Iris pigment epithelial cell (primary cell): ENCODE measurements at regions not wholly inside any gene's neighbourhood (a gene's known extent, or its start where the extent isn't known, plus 50 kb on each side); places are given as distances from the start of the nearest gene placed in this dataset.
A peak's percentile ranks its signal among the peaks of the same experiment; 100 is the strongest.
"Not testable (repeated sequence)": the region's sequence is repeated elsewhere in the genome, so short reads cannot be mapped to it uniquely, and the experiment has no call there.

Experiments used
- DNase-seq: peaks from one replicate; pipeline ENCODE4 v3.0.0-alpha.2; 2011; ENCODE audit warnings: low read depth

- DNase-seq: no peak
Measured at GRCh38 chr1:181202986-181203555, 114.6 kb downstream of the IER5 start.

- DNase-seq: no peak
Measured at GRCh38 chr1:181204530-181204929, 116.0 kb downstream of the IER5 start.

DNA sequence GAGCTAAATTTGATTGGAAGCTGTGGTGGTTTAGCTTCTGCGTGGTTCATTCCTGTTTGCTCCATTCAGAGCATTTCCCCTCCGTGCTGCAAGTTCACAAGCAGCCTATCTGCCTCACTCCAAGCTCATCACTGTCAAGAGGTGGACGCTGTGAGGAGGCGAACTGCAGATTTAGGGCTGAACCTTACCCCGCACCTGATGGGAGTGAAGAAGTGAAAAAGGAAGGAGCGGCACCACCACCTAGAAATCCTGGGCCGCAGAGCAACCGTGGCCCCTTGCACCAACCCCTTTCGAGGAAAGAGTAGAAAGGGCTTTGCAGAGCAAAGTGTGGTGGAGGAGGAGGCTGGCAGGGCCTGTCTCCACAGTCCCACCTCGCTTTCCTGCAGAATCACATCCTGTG, 117.4 kb downstream of the IER5 start:
- DNase-seq: no peak

GRCh38 chr1:181206513-181206912, 118.0 kb downstream of the IER5 start:
- DNase-seq: no peak

DNA sequence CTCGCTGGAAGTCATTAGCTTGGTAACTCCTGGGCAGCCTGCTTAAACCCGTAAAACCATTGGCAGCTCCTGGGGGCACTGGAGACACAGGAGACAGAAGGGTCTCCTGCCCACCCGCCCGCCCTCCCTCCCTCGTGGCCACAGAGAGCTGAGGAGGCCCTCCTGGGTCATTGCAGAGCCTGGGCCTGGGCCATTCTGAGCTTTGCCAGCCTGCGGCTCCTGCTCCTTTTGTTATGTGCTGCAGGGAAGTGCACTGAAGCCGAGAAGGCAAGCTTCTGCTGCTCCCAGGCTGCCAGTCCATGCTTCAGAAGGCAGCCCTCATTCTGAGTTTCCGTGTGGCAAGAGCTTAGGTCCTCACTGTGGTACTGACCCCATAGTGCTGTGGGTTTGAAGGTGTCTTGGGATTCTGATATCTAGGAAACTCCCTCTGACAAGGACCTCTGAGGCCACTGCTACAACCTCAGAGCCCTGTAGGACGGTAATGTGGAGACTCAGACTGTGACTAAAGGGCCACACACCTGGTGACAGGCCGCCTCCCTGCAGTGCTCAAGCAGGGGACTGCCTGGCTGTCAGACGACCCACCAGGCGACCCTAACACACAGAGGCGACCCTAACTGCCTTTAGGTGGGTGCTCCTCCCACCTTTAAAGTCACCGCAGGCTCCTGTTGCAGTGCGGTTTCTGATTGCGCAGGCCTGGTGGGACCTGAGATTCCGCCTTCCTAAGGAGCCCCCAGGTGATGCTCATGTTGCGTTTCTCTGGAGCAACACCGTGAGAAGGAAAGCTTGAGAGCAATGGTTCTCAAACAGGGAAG, 118.7 kb downstream of the IER5 start:
- no peak for DNase-seq

DNA sequence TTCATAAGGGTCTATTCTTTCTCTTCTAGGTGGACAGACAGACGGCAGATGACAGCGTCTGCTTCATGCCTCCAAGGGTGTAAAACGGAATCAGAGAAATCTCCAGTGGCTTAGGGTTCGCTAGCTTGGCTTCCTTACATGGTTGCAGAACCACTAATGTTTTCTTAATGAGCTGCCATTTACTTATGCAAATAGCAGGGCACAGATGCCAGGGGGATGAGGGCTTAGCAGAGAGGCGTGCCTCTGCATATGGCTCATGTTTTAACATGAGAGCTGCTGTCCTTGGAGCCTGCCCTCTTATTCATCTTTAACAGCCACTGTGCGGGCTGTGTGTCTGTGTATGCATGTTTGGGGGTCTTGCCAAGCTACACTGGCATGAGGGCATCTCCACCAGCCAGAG, 119.6 kb downstream of the IER5 start:
- DNase-seq: no peak

DNA sequence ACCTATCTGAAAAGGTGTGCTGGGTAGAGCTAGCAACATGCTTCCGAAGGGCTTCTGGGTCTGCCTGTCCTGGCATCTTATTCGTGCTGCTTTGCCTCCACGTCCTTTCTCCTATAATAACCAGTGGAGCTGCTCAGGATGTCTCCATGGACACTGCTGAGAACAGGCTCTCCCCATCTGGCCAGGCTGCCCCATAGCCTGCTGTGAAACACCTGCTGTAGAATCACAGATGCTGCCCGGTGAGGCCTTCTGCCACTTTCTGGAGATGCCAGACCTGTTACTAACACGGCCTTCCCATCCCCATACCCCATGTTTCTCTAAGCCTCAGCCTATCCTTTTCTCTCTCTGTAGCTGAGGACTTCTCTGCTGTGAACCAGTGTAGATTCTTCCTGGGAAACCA, 120.5 kb downstream of the IER5 start:
- DNase-seq: no peak

DNA sequence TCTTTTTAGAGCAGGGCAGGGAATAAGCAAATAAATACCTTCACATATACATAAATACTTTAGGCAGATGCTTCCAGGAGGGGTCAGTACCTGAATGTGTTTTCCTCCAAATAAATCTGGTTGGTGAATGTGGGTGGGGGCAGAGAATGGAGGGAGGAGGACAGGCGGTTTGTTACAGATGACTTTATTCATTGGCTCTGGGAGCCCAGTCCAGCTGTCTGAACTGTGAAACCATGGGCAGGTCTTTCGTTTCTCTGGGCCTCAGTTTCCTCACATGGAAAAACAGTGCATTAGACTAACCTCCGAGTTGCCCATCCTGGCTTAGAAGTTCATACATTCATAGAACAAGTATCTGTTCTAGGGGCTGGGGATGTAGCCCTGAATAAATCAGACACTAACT, 124.6 kb downstream of the IER5 start:
- DNase-seq: no peak

GRCh38 chr1:181216591-181216994, 128.1 kb downstream of the IER5 start:
- no peak for DNase-seq

DNA sequence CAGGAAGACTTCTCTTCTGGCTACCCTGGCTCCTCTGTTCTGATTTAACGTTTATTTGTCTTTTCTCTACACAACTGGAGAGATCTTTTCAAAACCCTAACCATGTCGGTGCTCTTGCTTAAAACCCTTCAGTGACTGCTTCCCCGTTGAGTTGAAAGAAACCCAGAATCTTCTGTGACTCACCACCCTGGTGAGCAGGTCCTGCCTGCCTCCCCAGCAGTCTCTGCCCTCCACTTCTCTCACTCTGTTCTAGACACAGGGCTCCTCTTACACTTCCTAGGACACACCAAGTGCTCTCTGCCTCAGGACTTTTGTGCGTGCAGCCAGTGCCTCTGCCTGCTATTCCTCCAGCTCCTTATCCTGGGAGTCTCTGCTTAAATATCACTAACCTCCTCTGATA, 131.4 kb downstream of the IER5 start:
- peak; percentile 14 for DNase-seq

GRCh38 chr1:181221078-181221477, 132.6 kb downstream of the IER5 start:
- no peak for DNase-seq

DNA sequence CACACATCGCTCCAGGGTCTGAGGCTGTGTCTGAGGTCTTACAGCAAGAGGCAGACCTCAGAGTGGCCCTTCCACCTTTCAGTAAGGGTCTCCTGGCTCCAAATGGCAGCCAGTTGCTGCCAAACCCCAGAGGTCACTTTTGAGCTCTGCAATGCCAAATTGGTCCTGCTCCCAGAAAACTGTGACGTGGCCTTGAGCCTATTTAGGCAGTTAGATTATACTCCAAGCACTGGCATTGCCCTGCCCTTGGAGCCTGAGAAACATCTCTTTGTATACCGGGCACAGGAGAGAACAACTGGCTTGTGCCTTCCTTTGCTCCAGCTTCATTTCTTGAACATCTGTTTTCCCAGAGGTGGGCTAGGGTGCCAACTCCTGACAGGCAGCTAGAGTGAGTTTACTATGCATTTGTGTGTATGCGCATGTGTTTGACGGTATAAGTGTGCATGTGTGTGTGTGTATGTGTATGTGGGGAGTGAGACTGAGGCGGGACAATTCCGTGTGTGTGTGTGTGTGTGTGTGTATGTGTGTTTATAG, 134.5 kb downstream of the IER5 start:
- DNase-seq: no peak

DNA sequence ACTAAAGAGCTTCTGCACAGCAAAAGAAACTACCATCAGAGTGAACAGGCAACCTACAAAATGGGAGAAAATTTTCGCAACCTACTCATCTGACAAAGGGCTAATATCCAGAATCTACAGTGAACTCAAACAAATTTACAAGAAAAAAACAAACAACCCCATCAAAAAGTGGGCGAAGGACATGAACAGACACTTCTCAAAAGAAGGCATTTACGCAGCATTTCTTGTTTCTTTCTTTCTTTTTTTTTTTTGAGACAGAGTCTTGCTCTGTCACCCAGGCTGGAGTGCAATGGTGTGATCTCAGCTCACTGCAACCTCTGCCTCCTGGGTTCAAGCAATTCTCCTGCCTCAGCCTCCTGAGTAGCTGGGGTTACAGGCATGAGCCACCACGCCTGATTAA, 138.2 kb downstream of the IER5 start:
- DNase-seq: not testable (repeated sequence)

DNA sequence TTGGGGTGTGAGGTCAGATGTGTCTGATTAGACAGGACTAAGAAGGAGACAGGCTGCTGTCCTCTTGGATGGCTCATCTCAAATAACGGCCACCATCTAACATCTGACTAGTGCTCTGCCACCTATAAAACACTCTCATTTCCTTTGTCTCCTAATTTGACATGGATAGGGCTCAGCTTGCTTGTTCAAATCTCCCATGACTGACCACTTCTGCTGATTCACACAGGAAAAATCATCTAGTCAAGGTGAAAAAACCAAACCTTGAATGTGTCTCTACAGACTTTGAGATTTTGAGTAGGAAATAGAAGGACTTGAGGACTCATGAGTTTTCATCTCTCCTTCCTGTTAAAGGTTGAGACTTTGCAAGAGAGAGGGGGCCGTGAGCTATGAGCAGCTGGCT, 150.6 kb downstream of the IER5 start:
- DNase-seq: no peak

DNA sequence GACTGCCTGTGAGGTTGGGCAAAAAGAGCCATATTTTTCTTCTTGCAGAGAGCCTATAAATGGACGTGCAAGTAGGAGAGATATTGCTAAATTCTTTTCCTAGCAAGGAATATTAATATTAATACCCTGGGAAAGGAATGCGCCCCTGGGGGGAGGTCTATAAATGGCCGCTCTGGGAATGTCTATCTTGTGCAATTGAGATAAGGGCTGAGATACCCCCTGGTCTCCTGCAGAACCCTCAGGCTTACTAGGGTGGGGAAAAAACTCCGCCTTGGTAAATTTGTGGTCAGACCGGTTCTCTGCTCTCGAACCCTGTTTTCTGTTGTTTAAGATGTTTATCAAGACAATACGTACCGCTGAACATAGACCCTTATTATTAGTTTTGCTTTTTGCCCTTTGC, 157.8 kb downstream of the IER5 start:
- not testable (repeated sequence) for DNase-seq

DNA sequence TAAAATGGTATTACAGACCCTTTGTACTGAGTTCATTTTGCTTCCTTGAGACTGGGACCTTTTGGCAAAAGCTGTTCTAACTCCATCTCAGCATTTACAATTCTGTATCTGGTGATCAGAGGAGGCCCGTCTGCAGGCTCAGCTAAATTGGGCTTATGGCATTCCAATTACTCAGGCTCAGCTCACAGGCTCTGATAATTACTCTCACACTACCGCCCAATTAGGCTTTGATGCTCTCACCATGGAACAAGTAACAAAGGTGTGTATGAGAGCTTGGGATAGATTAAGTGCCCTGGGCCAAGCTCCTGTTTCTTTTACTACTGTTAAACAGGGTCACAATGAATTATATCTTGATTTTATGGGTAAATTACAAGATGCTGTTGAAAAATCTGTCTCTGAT, 159.9 kb downstream of the IER5 start:
- DNase-seq: not testable (repeated sequence)

- no peak for DNase-seq
Measured at GRCh38 chr1:181249186-181249585, 160.7 kb downstream of the IER5 start.

GRCh38 chr1:181250038-181250437, 161.5 kb downstream of the IER5 start:
- no peak for DNase-seq

DNA sequence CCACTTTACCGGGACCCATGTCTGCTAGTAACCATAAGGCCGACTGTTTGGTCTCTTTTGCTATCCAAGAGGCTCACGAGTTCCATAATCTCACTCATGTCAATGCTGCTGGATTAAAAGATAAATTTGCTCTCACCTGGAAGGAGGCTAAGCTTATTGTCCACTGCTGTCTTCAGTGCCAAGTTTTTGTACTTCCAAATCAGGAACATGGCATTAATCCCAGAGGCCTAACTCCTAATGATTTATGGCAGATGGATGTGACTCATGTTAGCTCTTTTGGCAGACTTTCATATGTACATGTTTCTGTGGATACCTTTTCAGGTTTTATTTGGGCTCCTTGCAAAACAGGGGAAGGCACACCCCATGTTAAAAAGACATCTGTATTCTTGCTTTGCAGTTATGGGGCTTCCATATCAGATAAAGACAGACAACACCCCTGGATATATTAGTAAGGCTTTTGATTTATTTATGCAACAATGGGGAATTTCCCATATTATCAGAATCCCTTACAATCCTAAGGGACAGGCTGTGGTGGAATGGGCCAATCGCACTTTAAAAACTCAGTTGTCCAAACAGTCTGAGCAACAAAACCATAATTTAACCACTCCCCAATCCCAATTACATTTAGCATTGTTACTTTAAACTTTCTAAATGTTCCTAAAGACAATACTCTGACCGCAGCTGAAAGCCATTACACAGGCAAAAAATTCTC, 162.7 kb downstream of the IER5 start:
- peak; percentile 64 for DNase-seq

DNA sequence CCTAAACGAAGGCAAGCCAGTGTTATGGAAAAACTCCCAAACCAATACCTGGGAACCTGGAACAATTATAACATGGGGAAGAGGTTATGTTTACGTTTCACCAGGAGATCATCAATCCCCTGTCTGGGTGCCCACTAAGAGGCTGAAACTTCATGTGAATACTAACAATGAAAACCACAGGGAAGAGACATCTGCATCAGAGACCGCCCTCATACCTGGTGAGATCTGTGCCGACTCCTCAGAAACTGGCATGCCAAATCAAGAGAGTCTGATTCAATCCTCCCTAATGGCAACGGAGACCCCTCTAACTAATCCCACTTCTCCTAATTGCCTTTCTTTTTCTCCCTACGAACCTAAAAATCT, 163.2 kb downstream of the IER5 start:
- DNase-seq: no peak

- DNase-seq: not testable (repeated sequence)
Measured at GRCh38 chr1:181253601-181254000, 165.1 kb downstream of the IER5 start.

GRCh38 chr1:181255270-181255929, 166.9 kb downstream of the IER5 start:
- peak; percentile 97 for DNase-seq

DNA sequence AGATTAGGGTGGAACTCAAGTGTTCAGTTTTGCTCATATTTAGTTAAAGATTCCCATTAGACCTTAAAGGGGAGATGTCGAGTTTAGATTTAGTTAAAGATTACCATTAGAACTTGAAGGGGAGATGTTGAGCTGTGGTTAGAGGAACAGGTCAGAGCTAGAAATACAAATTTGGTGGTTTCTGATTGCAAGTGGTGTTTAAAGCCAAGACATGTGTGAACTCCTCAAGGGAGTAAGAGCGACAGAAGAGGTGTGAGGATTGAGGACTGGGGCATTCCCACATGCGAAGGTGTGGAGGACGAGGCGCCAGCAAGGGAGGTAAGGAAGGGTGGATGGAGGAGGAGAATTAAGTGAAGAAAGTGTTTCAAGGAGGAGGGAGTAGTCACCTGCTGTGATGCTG, 168.6 kb downstream of the IER5 start:
- no peak for DNase-seq
